Hematopoietic multipotent progenitor cell (in vitro differentiated cells): ENCODE measurements at regions not wholly inside any gene's neighbourhood (a gene's known extent, or its start where the extent isn't known, plus 50 kb on each side); places are given as distances from the start of the nearest gene placed in this dataset.

Experiments
- DNase-seq, 3 donors: peaks; one replicate each; pipeline ENCODE4 v3.0.0-alpha.2; 2011 to 2015; ENCODE audit warnings: low read depth in 2 of 3, low spot score in 2 of 3

DNA sequence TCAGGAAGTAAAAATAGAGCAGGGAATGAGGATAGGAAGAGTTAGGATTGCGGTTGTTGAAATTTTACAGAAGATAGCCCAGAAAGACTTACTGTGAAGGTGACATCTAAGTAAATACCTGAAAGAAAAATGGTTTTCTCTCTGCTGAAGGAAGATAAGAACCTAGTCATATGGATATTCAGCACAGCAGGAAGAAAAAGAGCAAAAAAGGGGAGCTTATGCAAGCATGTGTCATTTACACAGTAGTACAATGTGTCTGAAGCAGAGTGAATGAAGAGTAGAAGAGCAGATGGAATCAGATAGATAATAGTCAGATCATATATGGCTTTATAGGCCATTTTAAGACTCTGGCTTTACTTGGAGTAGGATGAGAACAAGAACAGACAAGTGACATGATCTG lies 126.9 kb upstream of the TENT5D start:
- no peak for DNase-seq

DNA sequence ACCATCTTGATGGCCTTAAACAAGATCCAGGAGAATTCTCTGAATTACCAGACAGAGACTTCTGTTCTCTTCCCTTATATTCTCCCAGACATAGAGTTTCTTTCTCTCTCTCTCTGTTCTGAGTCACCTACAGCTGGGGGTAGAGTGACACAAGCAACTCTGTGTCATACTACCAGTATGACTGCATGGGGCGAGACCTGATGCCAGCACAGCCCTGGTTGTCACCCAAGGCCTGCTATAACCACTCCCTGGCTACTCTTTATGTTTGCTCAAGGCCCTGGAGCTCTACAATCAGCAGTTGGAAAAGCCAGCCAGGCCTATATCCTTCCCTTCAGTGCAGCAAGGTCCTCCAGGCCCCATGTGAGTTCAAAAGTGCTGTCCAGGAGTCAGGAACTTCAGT lies 114.2 kb upstream of the TENT5D start:
- DNase-seq, result no peak

DNA sequence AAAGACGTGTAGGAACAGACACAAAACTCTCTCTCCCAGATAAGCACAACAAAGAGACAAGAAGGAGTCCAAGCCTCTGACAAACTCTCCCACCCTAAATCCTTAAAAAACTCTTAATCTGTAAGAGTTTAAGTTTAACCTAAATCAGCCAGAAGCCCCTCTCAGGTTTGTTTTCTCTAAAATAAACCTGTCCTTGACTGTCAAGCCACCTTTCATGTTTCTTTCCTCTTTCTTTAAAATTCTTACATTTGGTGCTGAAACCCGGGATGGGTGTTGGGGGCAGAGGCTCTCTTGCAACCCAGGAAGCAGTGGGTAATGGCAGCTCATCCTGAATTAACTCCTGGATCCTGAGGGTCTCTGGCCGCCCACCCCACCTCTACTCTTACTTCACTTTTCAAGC lies 107.8 kb upstream of the TENT5D start:
- DNase-seq, result no peak

DNA sequence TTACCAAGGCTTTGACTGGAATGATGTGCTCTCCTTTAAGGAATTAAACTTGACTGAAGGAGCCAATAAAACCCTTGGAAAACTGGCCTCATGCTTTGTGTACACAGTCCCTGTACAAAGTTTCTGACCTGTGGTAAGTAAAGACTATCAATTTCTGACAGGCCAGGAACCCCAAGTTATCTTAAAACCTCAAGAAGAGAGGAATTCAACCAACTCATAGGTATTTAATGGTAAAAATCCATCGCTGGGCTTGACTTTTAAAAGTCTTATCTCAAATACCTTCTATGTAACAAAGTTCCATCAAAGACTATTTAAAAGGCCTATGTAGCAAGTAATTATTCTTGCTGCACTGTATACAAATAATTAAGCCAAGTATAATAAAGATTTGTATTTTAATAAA lies 103.7 kb upstream of the TENT5D start:
- no peak for DNase-seq

DNA sequence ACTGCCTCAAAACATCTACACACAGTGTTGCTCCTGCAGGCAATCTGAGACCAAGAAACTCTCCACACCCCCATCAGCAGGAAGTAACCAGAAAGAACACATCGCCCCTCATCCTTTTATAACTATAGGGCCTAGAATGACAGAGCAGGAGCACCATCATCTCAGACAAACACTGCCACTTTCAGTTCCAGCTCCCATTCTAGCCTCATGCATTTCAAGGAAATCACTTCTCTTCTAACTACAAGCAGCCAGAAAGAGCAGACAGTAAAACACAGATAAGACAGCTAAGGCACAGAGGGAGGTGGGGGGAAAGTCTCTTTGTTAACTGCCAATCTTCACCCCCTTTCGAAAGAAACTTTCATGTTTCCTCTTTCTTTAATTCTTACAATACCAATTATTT lies 102.6 kb upstream of the TENT5D start:
- DNase-seq, result no peak

DNA sequence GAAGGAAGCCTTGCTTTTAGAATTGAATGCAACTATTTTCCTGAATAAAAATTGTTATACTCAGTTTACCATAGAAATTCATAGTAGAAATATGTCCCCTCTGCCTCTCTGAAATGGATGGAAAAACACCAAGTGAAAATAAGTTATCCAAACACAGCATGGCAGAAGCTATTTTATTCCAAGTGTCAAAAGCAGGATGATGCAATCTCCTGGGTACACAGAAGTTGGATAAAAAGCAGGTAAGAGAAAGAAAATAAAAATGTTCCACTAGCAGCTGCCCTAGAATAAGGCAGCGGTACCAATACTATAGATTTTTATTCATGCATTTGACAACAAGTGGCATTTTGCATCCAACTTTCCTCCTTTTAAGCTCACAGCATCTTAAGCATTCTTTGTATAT lies 89.0 kb upstream of the TENT5D start:
- no peak for DNase-seq

DNA sequence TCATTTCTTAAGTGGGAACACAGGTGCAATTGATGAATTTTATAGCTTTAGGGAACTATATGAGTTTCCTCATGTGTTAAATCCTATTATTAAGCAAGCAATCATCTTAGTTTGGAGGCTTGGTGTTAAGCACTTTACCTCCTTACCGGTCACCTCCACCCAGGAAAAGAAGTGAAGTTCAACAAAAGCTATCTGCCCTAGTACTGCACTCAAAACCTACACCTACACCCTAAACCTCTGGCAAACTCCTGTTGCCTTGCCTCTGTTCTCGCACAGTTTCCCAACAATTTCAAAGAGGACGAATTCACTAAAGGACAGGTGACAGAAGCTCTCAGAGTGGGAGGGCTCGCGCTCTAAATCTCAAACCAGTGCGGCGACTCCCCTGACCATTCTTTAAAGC lies 85.7 kb upstream of the TENT5D start:
- DNase-seq, result no peak

DNA sequence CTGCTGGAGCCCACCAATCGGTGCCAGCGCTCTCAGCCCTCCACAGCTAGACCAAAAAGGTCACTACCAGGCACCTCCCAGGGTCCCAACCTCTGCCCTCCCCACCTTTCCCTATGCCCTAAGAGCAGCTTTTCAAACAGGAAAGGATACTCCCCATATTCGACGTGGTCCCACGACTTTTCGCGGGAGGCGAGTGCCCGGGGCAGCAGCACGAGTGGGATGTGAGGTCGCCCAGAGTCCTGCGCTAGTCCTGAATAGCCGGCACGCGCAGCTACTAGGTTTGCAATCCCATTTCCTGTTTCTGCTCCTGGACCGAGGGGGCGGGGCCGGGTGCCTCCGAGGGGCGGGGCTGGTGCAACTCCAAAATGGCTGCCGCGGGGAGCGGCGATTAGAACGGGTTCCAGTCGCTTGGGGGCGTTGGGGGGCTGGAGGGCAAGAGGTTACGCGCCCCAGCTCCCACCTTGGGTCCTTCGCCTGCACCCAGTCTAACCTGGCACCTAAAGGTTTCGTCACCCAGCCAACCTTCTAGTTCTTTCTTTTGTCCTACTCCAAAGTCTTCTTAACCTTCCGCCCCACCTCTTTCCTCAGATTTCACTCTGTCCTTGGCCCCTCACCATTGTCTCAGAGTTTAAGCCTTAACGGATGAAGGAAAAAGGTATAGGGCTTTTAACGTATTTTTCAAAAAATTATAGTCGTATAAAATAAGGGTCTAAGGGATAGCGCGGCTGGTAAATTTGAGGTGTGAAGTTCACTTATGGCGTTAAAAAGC lies 85.0 kb upstream of the TENT5D start:
- DNase-seq, result peak in 2 of 3 donors; percentile 14 to 33

DNA sequence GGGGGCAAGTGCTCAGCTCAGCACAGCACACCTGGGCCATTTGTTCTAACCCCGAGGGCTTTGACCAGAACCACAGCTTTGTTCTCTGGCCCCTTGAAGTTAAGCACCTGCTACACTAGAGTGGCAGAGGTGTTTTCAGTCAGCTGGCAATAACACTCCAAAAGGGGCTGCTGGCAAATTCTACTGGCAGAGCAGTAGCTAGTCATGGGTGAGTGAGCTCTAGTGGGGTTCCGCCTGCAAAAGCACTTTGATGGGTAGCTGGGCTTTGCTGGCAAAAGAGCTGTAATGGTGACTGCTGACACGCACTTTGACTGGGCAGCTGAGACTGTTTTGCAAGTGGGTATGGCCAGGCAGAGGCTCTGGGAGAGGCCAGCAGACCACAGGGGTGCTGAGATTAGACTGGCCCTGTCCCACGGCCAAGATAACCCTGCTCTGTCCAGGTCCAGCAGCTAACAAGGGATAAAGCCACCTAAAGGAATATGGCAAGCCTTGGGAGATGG lies 65.2 kb upstream of the TENT5D start:
- no peak for DNase-seq
